ENCODE measurements at regions not wholly inside any gene's neighbourhood (a gene's known extent, or its start where the extent isn't known, plus 50 kb on each side); places are given as distances from the start of the nearest gene placed in this dataset.

GRCh38 chr17:77847221-77848085 is 111.0 kb upstream of the TNRC6C start:
- DNase-seq (ENCODE audit: extremely low read depth in 1 of 11, low read depth in 9 of 11, low spot score in 4 of 11): no peak

DNA sequence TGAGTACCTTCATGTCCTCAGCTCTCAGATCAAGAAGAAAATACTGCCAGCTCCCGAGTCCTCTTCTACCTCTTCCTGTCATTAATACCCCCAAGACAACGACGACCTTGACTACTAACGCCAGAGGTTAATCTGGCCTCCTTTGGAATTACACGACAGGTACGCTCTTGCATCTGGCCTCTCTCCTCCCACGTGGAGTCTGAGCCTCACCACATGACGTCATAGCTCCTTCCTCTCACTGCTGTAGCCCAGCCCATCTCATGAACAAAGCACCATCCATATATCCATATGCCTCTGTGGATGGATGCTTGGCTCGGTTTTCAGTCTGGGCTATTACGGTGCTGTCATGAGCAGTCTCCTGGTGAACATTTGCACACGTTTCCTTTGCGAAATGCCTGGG is 110.2 kb upstream of the TNRC6C start:
- no peak for DNase-seq (ENCODE audit: extremely low read depth in 1 of 11, low read depth in 9 of 11, low spot score in 4 of 11)

DNA sequence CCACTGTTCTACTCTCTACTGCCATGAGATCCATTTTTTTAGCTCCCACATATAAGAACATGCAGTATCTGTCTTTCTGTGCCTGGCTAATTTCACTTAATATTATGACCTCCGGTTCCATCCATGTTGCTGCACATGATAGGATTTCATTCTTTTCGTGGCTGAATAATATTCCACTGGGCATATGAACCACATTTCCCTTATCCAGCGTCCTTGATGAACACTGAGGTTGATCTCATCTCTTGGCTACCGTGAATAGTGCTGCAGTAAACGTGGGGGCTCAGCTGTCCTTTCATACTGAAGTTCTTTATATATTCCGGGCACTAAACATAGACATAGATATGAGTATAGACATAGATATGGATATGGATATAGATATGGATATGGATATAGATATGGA is 109.3 kb upstream of the TNRC6C start:
- DNase-seq (ENCODE audit: extremely low read depth in 1 of 11, low read depth in 9 of 11, low spot score in 4 of 11): no peak

DNA sequence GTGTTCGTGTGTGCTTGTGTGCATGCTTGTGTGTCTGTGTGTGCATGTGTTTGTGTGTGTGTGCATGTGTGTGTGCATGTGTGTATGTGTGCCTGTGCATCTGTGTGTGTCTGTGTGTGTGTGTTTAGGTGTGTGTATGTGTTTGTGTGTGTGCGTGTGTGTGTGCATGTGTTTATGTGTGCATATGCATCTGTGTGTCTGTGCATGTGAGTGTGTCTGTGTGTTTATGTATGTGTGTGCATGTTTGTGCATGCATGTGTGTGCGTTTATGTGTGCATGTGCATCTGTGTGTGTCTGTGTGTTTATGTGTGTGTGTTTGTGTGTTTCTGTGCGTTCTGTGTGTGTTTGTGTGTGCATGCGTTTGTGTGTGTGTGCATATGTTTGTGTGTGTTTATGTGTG is 106.6 kb upstream of the TNRC6C start:
- DNase-seq (ENCODE audit: extremely low read depth in 1 of 11, low read depth in 9 of 11, low spot score in 4 of 11): no peak

GRCh38 chr17:77852731-77853130 is 105.8 kb upstream of the TNRC6C start:
- no peak for DNase-seq (ENCODE audit: extremely low read depth in 1 of 11, low read depth in 9 of 11, low spot score in 4 of 11)

DNA sequence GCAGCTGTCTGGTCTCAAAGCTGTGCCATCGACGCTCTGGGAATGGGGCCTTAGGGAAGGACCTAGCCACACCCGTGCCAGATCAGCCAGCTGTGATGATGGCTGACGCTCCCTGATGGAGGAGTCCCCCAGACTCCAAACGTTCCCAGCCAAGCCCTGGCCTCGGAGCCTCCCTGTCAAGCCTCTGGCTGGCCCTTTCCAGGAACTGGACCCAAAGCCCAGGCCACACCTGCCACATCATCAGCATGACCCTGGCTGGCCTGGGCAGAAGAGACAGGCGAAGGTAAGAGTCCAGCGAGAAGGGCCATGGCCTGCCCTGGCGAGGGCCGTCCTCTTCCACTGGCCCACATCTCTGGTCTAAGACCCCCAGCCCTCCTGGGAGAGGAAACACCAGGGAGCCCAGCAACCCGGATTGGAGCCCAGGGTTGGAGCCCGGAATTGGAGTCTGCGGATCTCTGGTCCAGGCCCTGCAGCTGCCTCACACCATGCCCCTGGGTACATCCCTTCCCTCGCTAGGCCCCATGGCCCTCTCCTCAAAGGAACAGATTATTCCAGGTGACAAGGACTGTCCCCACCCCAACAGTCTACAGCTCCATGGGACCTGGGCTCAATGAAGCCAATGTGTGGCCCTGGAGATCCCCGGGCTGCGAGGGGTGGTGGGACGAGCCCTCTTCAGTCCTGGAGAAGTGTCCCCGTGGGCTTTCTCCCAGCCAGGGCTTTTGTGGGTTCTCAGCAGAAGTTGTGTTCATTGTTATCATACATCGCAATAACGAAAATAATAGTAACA is 105.1 kb upstream of the TNRC6C start:
- DNase-seq (ENCODE audit: extremely low read depth in 1 of 11, low read depth in 9 of 11, low spot score in 4 of 11): no peak

GRCh38 chr17:77854083-77854758 is 104.3 kb upstream of the TNRC6C start:
- no peak for DNase-seq (ENCODE audit: extremely low read depth in 1 of 11, low read depth in 9 of 11, low spot score in 4 of 11)

GRCh38 chr17:77854759-77855745 is 103.5 kb upstream of the TNRC6C start:
- DNase-seq (ENCODE audit: extremely low read depth in 1 of 11, low read depth in 9 of 11, low spot score in 4 of 11): no peak

GRCh38 chr17:77856551-77857305 is 101.8 kb upstream of the TNRC6C start:
- DNase-seq (ENCODE audit: extremely low read depth in 1 of 11, low read depth in 9 of 11, low spot score in 4 of 11): no peak

- no peak for DNase-seq (ENCODE audit: extremely low read depth in 1 of 11, low read depth in 9 of 11, low spot score in 4 of 11)
These were observed 101.3 kb upstream of the TNRC6C start for GRCh38 chr17:77857306-77857555.

- no peak for DNase-seq (ENCODE audit: extremely low read depth in 1 of 11, low read depth in 9 of 11, low spot score in 4 of 11)
These were observed 100.9 kb upstream of the TNRC6C start for GRCh38 chr17:77857613-77858012.

DNA sequence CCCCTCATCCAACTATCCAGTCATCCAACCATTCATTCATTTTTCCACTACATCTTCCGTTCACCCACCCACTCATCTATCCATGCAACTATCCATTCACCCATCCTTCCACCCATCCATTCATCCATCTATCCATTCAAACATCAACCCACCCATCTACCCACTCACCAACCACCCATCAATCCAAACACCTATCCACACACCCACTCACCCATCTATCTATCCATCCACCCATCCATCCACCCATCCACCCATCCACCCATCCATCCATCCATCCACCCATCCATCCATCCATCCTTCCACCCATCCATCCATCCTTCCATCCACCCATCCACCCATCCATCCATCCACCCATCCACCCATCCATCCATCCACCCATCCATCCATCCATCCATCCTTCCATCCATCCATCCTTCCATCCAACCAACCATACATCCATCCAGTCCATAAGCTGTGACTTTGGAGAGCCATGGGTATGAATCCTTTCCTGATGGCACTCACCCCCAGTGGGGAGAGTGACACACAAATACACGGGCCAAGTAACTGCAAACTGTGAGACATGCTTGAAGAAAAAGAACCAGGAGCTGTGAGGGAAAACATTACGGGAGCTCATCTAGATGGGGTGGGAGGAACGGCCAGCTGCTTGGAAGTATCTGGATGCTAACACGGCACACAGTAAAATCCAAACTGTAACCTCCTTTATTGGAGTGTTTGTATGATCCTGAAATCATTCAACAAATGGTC is 100.0 kb upstream of the TNRC6C start:
- no peak for DNase-seq (ENCODE audit: extremely low read depth in 1 of 11, low read depth in 9 of 11, low spot score in 4 of 11)

GRCh38 chr17:77859035-77859810 is 99.3 kb upstream of the TNRC6C start:
- no peak for DNase-seq (ENCODE audit: extremely low read depth in 1 of 11, low read depth in 9 of 11, low spot score in 4 of 11)

DNA sequence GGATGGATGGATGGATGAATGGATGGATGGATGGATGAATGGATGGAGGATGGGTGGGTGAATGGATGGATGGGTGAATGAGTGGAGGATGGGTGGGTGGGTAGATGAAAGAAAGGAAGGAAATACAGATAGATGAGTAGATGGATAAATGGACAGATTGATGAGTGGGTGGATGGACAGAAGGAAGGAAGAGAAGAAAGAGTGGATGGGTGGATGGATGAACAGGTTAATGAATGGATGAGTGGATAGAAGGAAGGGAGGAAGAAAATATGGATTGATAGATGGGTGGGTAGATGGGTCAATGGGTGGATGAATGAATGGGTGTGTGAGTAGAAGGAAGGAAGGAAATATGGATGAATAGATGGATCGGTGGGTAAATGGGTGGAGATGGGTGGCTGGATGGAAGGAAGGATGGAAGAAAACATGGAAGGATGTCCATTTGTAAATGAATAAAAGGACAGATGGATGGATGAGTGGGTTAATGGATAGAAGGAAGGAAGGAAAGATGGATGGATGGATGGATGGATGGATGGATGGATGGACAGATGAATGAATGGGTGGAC is 97.3 kb upstream of the TNRC6C start:
- no peak for DNase-seq (ENCODE audit: extremely low read depth in 1 of 11, low read depth in 9 of 11, low spot score in 4 of 11)

GRCh38 chr17:77861981-77862645 is 96.4 kb upstream of the TNRC6C start:
- no peak for DNase-seq (ENCODE audit: extremely low read depth in 1 of 11, low read depth in 9 of 11, low spot score in 4 of 11)

Data from renal cortex interstitium (tissue), 11 donors.